HEK293 (cell line): ENCODE measurements at regions not wholly inside any gene's neighbourhood (a gene's known extent, or its start where the extent isn't known, plus 50 kb on each side); places are given as distances from the start of the nearest gene placed in this dataset.

Experiments used
- GFI1B ChIP-seq: fragments of 450-650 bp; formaldehyde crosslinking; IDR thresholded peaks from 2 replicates; pipeline ENCODE4 v1.5.1; 2016; ENCODE audit warnings: missing biosample characterization, missing genetic modification characterization
- GLIS1 ChIP-seq: fragments of 450-650 bp; formaldehyde crosslinking; IDR thresholded peaks from 2 replicates; pipeline ENCODE4 v1.5.1; 2016; ENCODE audit warnings: missing biosample characterization, missing genetic modification characterization
- HOXA7 ChIP-seq: sonication (generic); formaldehyde crosslinking; IDR thresholded peaks from 2 replicates; pipeline ENCODE4 v1.8.1; 2022; ENCODE audit warnings: missing genetic modification reagents, borderline replicate concordance
- HOXC10 ChIP-seq: sonication (generic); formaldehyde crosslinking; IDR thresholded peaks from 2 replicates; pipeline ENCODE4 v1.8.1; 2023; ENCODE audit warnings: mild to moderate bottlenecking, missing genetic modification reagents
- HOXD13 ChIP-seq: sonication (generic); formaldehyde crosslinking; IDR thresholded peaks from 2 replicates; pipeline ENCODE4 v1.8.0; 2022; ENCODE audit warnings: missing genetic modification reagents, borderline replicate concordance
- KLF1 ChIP-seq: fragments of 450-650 bp; formaldehyde crosslinking; IDR thresholded peaks from 2 replicates; pipeline ENCODE4 v1.5.1; 2016; ENCODE audit warnings: missing biosample characterization, missing genetic modification characterization
- OSR2 ChIP-seq: fragments of 450-650 bp; formaldehyde crosslinking; IDR thresholded peaks from 2 replicates; pipeline ENCODE4 v1.5.1; 2016; ENCODE audit warnings: missing biosample characterization, missing genetic modification characterization
- SALL2 ChIP-seq: fragments of 450-650 bp; formaldehyde crosslinking; IDR thresholded peaks from 2 replicates; pipeline ENCODE4 v1.5.0; 2017; ENCODE audit warnings: missing biosample characterization, mild to moderate bottlenecking, missing genetic modification characterization, borderline replicate concordance
- ZFP3 ChIP-seq: fragments of 450-650 bp; formaldehyde crosslinking; IDR thresholded peaks from 2 replicates; pipeline ENCODE4 v1.5.1; 2016; ENCODE audit warnings: low read depth, missing biosample characterization, missing genetic modification characterization
- ZIC2 ChIP-seq: fragments of 450-650 bp; formaldehyde crosslinking; IDR thresholded peaks from 2 replicates; pipeline ENCODE4 v1.5.1; 2016; ENCODE audit warnings: missing biosample characterization, missing genetic modification characterization
- ZNF133 ChIP-seq: fragments of 450-650 bp; formaldehyde crosslinking; IDR thresholded peaks from 2 replicates; pipeline ENCODE4 v1.5.1; 2016; ENCODE audit warnings: missing biosample characterization, missing genetic modification characterization
- ZNF174 ChIP-seq: fragments of 450-650 bp; formaldehyde crosslinking; IDR thresholded peaks from 2 replicates; pipeline ENCODE4 v1.5.0; 2017; ENCODE audit warnings: missing biosample characterization, mild to moderate bottlenecking, missing genetic modification characterization
- ZNF175 ChIP-seq: fragments of 450-650 bp; formaldehyde crosslinking; IDR thresholded peaks from 2 replicates; pipeline ENCODE4 v1.5.1; 2016; ENCODE audit warnings: missing biosample characterization, missing genetic modification characterization
- ZNF184 ChIP-seq: fragments of 450-650 bp; IDR thresholded peaks from 2 replicates; pipeline ENCODE4 v1.5.1; 2018; ENCODE audit warnings: missing biosample characterization, mild to moderate bottlenecking, missing genetic modification characterization
- ZNF302 ChIP-seq: fragments of 450-650 bp; formaldehyde crosslinking; IDR thresholded peaks from 2 replicates; pipeline ENCODE4 v1.5.1; 2016; ENCODE audit warnings: missing biosample characterization, missing genetic modification characterization, low read depth
- ZNF341 ChIP-seq: fragments of 450-650 bp; formaldehyde crosslinking; IDR thresholded peaks from 2 replicates; pipeline ENCODE4; 2016; ENCODE audit warnings: low read depth, missing biosample characterization, missing genetic modification characterization
- ZNF362 ChIP-seq: fragments of 450-650 bp; formaldehyde crosslinking; IDR thresholded peaks from 2 replicates; pipeline ENCODE4 v1.5.1; 2016; ENCODE audit warnings: missing biosample characterization, missing genetic modification characterization
- ZNF416 ChIP-seq: fragments of 450-650 bp; formaldehyde crosslinking; IDR thresholded peaks from 2 replicates; pipeline ENCODE4 v1.5.1; 2016; ENCODE audit warnings: missing biosample characterization, missing genetic modification characterization
- ZNF473 ChIP-seq: fragments of 450-650 bp; formaldehyde crosslinking; IDR thresholded peaks from 2 replicates; pipeline ENCODE4 v1.5.1; 2017; ENCODE audit warnings: missing biosample characterization, missing genetic modification characterization
- ZNF501 ChIP-seq: fragments of 450-650 bp; formaldehyde crosslinking; IDR thresholded peaks from 2 replicates; pipeline ENCODE4 v1.5.1; 2016; ENCODE audit warnings: missing biosample characterization, missing genetic modification characterization
- ZNF521 ChIP-seq: fragments of 450-650 bp; formaldehyde crosslinking; IDR thresholded peaks from 2 replicates; pipeline ENCODE4 v1.5.1; 2017; ENCODE audit warnings: missing biosample characterization, mild to moderate bottlenecking, missing genetic modification characterization
- ZNF530 ChIP-seq: fragments of 450-650 bp; formaldehyde crosslinking; IDR thresholded peaks from 2 replicates; pipeline ENCODE4 v1.5.1; 2016; ENCODE audit warnings: low read depth, missing biosample characterization, missing genetic modification characterization
- ZNF623 ChIP-seq: fragments of 450-650 bp; formaldehyde crosslinking; IDR thresholded peaks from 2 replicates; pipeline ENCODE4 v1.5.1; 2016; ENCODE audit warnings: missing biosample characterization, missing genetic modification characterization
- ZNF677 ChIP-seq: fragments of 450-650 bp; IDR thresholded peaks from 2 replicates; pipeline ENCODE4 v1.5.0; 2018; ENCODE audit warnings: missing biosample characterization, mild to moderate bottlenecking, missing genetic modification characterization, moderate library complexity
- ZNF701 ChIP-seq: fragments of 450-650 bp; formaldehyde crosslinking; IDR thresholded peaks from 2 replicates; pipeline ENCODE4 v1.5.1; 2016; ENCODE audit warnings: missing biosample characterization, missing genetic modification characterization
- ZNF76 ChIP-seq: fragments of 450-650 bp; formaldehyde crosslinking; IDR thresholded peaks from 2 replicates; pipeline ENCODE4; 2016; ENCODE audit warnings: low read depth, missing biosample characterization, missing genetic modification characterization, borderline replicate concordance
- ZNF785 ChIP-seq: fragments of 450-650 bp; formaldehyde crosslinking; IDR thresholded peaks from 2 replicates; pipeline ENCODE4 v1.5.1; 2016; ENCODE audit warnings: missing biosample characterization, missing genetic modification characterization
- ZNF791 ChIP-seq: fragments of 450-650 bp; formaldehyde crosslinking; IDR thresholded peaks from 2 replicates; pipeline ENCODE4 v1.5.1; 2016; ENCODE audit warnings: missing biosample characterization, missing genetic modification characterization
- TF ChIP-seq, protein P1 (sequence below): fragments of 450-650 bp; formaldehyde crosslinking; conservative IDR thresholded peaks from 2 replicates; pipeline ENCODE4 v1.5.1; 2016; ENCODE audit warnings: low read depth, missing biosample characterization, missing genetic modification characterization
- TF ChIP-seq, protein P2 (sequence below): fragments of 450-650 bp; formaldehyde crosslinking; IDR thresholded peaks from 2 replicates; pipeline ENCODE4 v1.5.1; 2016; ENCODE audit warnings: missing biosample characterization, missing genetic modification characterization
- TF ChIP-seq, protein P3 (sequence below): fragments of 450-650 bp; formaldehyde crosslinking; IDR thresholded peaks from 2 replicates; pipeline ENCODE4 v1.5.1; 2016; ENCODE audit warnings: missing biosample characterization, missing genetic modification characterization

GRCh38 chr5:125484742-125485641 lies 738.6 kb upstream of the ZNF608 start (continued):
- TF ChIP-seq HOXD13 (CRISPR knock-in tag) (peak; percentile 88; the same call in 1 of the 2 replicates), HOXC10 (no peak), ZNF76 (tag by site-specific recombination) (peak; percentile 8; the same call in 1 of the 2 replicates), ZNF175 (no peak), GFI1B (tag by site-specific recombination) (peak; percentile 87), ZNF174 (tag by site-specific recombination) (no peak), ZNF521 (tag by site-specific recombination) (no peak), ZFP3 (tag by site-specific recombination) (no peak; the same call in 1 of the 2 replicates), KLF1 (tag by site-specific recombination) (peak; percentile 70), ZNF791 (tag by site-specific recombination) (no peak), ZNF785 (no peak), ZNF133 (tag by site-specific recombination) (no peak), ZIC2 (peak; percentile 77), ZNF341 (peak; percentile 73), ZNF302 (tag by site-specific recombination) (no peak), ZNF501 (tag by site-specific recombination) (peak; percentile 72), SALL2 (no peak), ZNF473 (tag by site-specific recombination) (no peak), ZNF416 (tag by site-specific recombination) (no peak), ZNF677 (tag by site-specific recombination) (no peak), OSR2 (tag by site-specific recombination) (peak; percentile 99), ZNF623 (peak; percentile 49; the same call in 1 of the 2 replicates), HOXA7 (CRISPR knock-in tag) (no peak), ZNF184 (tag by site-specific recombination) (peak; percentile 41; the same call in 1 of the 2 replicates), ZNF701 (tag by site-specific recombination) (no peak), ZNF530 (tag by site-specific recombination) (no peak), ZNF362 (tag by site-specific recombination) (0 out of 2 replicates have a peak, but pooled peaks have one; percentile 58), GLIS1 (tag by site-specific recombination) (peak; percentile 95)
- TF ChIP-seq, protein P1, sequence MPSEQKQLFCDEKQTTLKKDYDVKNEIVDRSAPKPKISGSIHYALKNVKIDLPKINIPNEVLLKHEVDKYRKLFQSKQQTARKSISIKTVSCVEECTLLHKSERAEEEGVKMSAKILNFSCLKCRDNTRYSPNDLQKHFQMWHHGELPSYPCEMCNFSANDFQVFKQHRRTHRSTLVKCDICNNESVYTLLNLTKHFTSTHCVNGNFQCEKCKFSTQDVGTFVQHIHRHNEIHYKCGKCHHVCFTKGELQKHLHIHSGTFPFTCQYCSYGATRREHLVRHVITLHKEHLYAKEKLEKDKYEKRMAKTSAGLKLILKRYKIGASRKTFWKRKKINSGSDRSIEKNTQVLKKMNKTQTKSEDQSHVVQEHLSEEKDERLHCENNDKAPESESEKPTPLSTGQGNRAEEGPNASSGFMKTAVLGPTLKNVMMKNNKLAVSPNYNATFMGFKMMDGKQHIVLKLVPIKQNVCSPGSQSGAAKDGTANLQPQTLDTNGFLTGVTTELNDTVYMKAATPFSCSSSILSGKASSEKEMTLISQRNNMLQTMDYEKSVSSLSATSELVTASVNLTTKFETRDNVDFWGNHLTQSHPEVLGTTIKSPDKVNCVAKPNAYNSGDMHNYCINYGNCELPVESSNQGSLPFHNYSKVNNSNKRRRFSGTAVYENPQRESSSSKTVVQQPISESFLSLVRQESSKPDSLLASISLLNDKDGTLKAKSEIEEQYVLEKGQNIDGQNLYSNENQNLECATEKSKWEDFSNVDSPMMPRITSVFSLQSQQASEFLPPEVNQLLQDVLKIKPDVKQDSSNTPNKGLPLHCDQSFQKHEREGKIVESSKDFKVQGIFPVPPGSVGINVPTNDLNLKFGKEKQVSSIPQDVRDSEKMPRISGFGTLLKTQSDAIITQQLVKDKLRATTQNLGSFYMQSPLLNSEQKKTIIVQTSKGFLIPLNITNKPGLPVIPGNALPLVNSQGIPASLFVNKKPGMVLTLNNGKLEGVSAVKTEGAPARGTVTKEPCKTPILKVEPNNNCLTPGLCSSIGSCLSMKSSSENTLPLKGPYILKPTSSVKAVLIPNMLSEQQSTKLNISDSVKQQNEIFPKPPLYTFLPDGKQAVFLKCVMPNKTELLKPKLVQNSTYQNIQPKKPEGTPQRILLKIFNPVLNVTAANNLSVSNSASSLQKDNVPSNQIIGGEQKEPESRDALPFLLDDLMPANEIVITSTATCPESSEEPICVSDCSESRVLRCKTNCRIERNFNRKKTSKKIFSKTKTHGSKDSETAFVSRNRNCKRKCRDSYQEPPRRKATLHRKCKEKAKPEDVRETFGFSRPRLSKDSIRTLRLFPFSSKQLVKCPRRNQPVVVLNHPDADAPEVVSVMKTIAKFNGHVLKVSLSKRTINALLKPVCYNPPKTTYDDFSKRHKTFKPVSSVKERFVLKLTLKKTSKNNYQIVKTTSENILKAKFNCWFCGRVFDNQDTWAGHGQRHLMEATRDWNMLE (tag by site-specific recombination): peak; percentile 39; the same call in 1 of the 2 replicates
- TF ChIP-seq, protein P2, sequence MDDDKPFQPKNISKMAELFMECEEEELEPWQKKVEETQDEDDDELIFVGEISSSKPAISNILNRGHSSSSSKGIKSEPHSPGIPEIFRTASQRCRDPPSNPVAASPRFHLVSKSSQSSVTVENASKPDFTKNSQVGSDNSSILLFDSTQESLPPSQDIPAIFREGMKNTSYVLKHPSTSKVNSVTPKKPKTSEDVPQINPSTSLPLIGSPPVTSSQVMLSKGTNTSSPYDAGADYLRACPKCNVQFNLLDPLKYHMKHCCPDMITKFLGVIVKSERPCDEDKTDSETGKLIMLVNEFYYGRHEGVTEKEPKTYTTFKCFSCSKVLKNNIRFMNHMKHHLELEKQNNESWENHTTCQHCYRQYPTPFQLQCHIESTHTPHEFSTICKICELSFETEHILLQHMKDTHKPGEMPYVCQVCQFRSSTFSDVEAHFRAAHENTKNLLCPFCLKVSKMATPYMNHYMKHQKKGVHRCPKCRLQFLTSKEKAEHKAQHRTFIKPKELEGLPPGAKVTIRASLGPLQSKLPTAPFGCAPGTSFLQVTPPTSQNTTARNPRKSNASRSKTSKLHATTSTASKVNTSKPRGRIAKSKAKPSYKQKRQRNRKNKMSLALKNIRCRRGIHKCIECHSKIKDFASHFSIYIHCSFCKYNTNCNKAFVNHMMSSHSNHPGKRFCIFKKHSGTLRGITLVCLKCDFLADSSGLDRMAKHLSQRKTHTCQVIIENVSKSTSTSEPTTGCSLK: no peak
- TF ChIP-seq, protein P3, sequence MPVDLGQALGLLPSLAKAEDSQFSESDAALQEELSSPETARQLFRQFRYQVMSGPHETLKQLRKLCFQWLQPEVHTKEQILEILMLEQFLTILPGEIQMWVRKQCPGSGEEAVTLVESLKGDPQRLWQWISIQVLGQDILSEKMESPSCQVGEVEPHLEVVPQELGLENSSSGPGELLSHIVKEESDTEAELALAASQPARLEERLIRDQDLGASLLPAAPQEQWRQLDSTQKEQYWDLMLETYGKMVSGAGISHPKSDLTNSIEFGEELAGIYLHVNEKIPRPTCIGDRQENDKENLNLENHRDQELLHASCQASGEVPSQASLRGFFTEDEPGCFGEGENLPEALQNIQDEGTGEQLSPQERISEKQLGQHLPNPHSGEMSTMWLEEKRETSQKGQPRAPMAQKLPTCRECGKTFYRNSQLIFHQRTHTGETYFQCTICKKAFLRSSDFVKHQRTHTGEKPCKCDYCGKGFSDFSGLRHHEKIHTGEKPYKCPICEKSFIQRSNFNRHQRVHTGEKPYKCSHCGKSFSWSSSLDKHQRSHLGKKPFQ (tag by site-specific recombination): peak; percentile 96
